ENCODE measurements at regions not wholly inside any gene's neighbourhood (a gene's known extent, or its start where the extent isn't known, plus 50 kb on each side); places are given as distances from the start of the nearest gene placed in this dataset.

DNA sequence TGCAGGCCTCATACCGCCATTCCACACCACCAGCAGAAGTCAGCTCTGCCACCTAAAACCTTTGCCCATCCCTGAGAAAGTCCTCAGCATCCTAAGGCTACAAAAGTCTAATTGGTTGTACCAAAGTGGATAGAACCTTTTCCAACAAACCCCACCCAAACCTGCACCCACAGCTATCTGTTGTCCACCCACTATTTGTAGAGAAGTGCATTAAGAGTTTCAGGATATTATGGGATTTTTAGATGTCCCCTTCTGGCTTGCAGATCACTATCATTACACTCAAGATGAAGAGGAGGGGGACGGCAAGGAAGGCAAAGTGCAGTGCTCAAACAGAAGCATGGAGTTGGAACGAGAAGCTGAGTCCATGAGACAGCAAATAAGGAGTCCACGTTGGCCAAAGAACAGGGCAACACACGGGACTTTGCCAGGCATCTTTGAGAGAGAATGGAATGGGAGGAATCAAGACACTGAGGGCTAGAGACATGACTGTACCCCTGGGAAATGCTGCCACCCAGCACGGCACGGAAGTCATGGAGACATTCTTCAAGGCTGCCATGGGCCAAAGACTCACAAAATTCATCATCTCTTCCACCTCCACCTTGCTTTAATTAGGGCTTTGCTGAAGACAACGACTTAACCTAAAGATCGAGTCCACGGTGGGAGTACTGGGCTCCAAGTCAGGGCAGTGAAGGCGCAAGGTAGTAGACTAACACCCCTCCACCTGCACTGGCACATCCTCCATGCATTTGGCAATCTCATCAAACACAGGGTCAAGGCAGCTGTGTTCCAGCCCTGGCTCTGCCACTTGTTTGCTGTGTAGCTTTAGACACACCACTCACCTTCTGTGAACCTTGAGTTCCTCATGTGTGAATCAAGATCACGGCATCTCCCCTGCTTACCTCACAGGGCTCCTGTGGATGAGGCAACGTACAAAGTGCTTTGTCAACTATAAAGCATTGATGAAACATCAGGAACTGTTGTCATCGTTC is 112.9 kb upstream of the TMEM45B start:
- Mint-ChIP-seq H3K27ac (ENCODE audit: low read depth, unreplicated experiment) (no peak overlapping the region), H3K27me3 (ENCODE audit: insufficient read depth, unreplicated experiment) (peaks cover 27% of the 10 kb centered on the region), H3K4me1 (ENCODE audit: insufficient read depth, unreplicated experiment) (peaks cover 26% of the 10 kb centered on the region), H3K36me3 (ENCODE audit: insufficient read depth, unreplicated experiment) (no peaks in the 10 kb centered on the region), H3K4me3 (ENCODE audit: unreplicated experiment) (no peak overlapping the region), H3K9me3 (ENCODE audit: unreplicated experiment) (no peaks in the 10 kb centered on the region)
- peak; percentile 64 for DNase-seq (ENCODE audit: unreplicated experiment)
- CTCF ChIA-PET, result interaction anchor here (0.6 to 1.4 kb wide), 6 partner anchors 8 to 812 kb away, joined by 3 read pairs; no protein-coding TSS in a partner anchor
- POLR2A ChIA-PET, result interaction anchor here (0.5 to 2.0 kb wide), 10 partner anchors 8 to 212 kb away, joined by 3 to 9 read pairs (median 3); no protein-coding TSS in a partner anchor
- intact Hi-C loops (cut with micrococcal nuclease), result no loop called here
- TF ChIP-seq, protein P1, sequence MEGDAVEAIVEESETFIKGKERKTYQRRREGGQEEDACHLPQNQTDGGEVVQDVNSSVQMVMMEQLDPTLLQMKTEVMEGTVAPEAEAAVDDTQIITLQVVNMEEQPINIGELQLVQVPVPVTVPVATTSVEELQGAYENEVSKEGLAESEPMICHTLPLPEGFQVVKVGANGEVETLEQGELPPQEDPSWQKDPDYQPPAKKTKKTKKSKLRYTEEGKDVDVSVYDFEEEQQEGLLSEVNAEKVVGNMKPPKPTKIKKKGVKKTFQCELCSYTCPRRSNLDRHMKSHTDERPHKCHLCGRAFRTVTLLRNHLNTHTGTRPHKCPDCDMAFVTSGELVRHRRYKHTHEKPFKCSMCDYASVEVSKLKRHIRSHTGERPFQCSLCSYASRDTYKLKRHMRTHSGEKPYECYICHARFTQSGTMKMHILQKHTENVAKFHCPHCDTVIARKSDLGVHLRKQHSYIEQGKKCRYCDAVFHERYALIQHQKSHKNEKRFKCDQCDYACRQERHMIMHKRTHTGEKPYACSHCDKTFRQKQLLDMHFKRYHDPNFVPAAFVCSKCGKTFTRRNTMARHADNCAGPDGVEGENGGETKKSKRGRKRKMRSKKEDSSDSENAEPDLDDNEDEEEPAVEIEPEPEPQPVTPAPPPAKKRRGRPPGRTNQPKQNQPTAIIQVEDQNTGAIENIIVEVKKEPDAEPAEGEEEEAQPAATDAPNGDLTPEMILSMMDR (IDR thresholded peaks at IDR 0.05; ENCODE audit: unreplicated experiment), result no peak
- BruUV-seq (replicated peaks), result no TSS peak

DNA sequence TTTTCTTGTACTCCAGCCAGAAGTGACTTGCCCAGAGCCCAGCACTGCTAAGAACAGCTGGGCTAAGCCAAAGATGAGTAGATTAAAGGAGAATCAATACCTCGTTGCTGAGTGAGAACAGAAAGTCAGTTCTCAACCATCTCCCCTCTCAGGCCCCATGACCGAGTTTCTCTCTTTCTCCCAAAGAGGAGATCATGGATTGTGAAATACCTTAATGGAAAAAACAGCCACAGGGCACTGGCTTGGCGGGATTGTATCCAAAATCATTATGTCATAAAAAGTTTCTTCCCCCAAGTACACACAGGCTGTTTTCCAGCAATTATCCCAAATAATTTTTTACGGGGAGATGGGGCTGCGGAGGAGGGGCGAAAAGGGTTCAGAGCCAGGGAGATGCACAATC is 111.8 kb upstream of the TMEM45B start:
- no TSS peak for BruUV-seq (replicated peaks)
- Mint-ChIP-seq H3K36me3 (ENCODE audit: insufficient read depth, unreplicated experiment) (no peaks in the 10 kb centered on the region), H3K4me3 (ENCODE audit: unreplicated experiment) (peak overlapping the region; percentile 29), H3K9me3 (ENCODE audit: unreplicated experiment) (no peaks in the 10 kb centered on the region), H3K27ac (ENCODE audit: low read depth, unreplicated experiment) (peak overlapping the region; percentile 66), H3K27me3 (ENCODE audit: insufficient read depth, unreplicated experiment) (peaks cover 16% of the 10 kb centered on the region), H3K4me1 (ENCODE audit: insufficient read depth, unreplicated experiment) (peaks cover 26% of the 10 kb centered on the region)
- TF ChIP-seq, protein P1 (IDR thresholded peaks at IDR 0.05; ENCODE audit: unreplicated experiment), result no peak
- POLR2A ChIA-PET, result interaction anchor here (0.7 to 2.0 kb wide), 5 partner anchors 28 to 213 kb away, joined by 3 to 9 read pairs (median 3); no protein-coding TSS in a partner anchor
- intact Hi-C loops (cut with micrococcal nuclease), result no loop called here
- peak; percentile 80 for DNase-seq (ENCODE audit: unreplicated experiment)
- CTCF ChIA-PET, result interaction anchor here (0.6 to 1.3 kb wide), 3 partner anchors 9 to 339 kb away, joined by 3 to 4 read pairs (median 3); no protein-coding TSS in a partner anchor

DNA sequence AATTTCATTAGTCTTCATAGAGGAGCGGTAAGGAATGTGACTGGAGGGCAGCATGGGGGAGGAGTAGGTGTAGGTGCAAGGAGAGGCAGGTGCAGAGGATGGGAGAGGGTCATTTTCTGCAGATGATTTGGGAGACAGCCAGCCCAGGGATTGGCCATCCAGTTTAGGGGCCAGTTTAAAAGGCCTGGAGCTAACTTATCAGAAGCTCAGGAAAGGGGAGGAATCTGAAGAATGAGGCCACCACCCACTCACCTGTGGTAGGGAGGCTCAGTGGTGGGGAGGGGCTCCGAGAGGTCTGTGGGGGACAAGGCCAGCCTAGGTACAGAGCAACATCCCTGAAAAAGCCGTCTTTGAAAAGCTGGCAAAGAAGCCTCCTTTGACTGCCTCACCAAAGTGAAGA is 110.8 kb upstream of the TMEM45B start:
- Mint-ChIP-seq H3K9me3 (ENCODE audit: unreplicated experiment) (no peaks in the 10 kb centered on the region), H3K27me3 (ENCODE audit: insufficient read depth, unreplicated experiment) (peaks cover 11% of the 10 kb centered on the region), H3K27ac (ENCODE audit: low read depth, unreplicated experiment) (no peak overlapping the region), H3K4me3 (ENCODE audit: unreplicated experiment) (no peak overlapping the region), H3K36me3 (ENCODE audit: insufficient read depth, unreplicated experiment) (no peaks in the 10 kb centered on the region), H3K4me1 (ENCODE audit: insufficient read depth, unreplicated experiment) (peaks cover 26% of the 10 kb centered on the region)
- CTCF ChIA-PET, result interaction anchor here (0.6 to 0.9 kb wide), 2 partner anchors 96 to 341 kb away, joined by 3 to 5 read pairs; no protein-coding TSS in a partner anchor
- TF ChIP-seq, protein P1 (IDR thresholded peaks at IDR 0.05; ENCODE audit: unreplicated experiment), result no peak
- DNase-seq (ENCODE audit: unreplicated experiment), result no peak
- intact Hi-C loops (cut with micrococcal nuclease), result no loop called here
- no TSS peak for BruUV-seq (replicated peaks)
- POLR2A ChIA-PET, result interaction anchor here (0.8 kb wide), 1 partner anchor 53 kb away, joined by 3 read pairs; no protein-coding TSS in a partner anchor

DNA sequence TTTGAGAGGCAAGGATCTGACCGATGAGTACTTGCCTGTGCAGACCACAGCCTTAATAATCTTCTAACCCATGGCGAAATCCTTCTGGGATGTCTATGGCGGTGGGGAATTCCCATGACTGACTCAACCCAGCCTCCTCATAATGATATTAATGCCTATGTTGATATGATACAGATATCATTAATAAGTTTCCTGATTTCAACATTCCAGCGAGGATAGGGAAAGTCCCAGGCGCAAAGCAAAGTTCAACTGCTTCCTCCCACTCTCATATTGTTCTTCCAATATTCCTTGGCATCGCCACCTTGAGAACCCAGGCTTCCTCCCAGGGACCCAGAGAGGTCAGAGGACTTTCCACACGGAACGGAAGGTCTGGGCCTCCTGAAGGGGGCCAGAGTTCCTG is 110.3 kb upstream of the TMEM45B start:
- POLR2A ChIA-PET, result no interaction called here
- CTCF ChIA-PET, result interaction anchor here (0.9 kb wide), 1 partner anchor 342 kb away, joined by 5 read pairs; no protein-coding TSS in a partner anchor
- Mint-ChIP-seq H3K27ac (ENCODE audit: low read depth, unreplicated experiment) (no peak overlapping the region), H3K9me3 (ENCODE audit: unreplicated experiment) (no peaks in the 10 kb centered on the region), H3K27me3 (ENCODE audit: insufficient read depth, unreplicated experiment) (peaks cover 9% of the 10 kb centered on the region), H3K36me3 (ENCODE audit: insufficient read depth, unreplicated experiment) (no peaks in the 10 kb centered on the region), H3K4me3 (ENCODE audit: unreplicated experiment) (no peak overlapping the region), H3K4me1 (ENCODE audit: insufficient read depth, unreplicated experiment) (peaks cover 26% of the 10 kb centered on the region)
- intact Hi-C loops (cut with micrococcal nuclease), result no loop called here
- no peak for DNase-seq (ENCODE audit: unreplicated experiment)
- no TSS peak for BruUV-seq (replicated peaks)
- TF ChIP-seq, protein P1 (IDR thresholded peaks at IDR 0.05; ENCODE audit: unreplicated experiment), result no peak

Data from MCF 10A (cell line).